ENCODE measurements at regions not wholly inside any gene's neighbourhood (a gene's known extent, or its start where the extent isn't known, plus 50 kb on each side); places are given as distances from the start of the nearest gene placed in this dataset.

DNA sequence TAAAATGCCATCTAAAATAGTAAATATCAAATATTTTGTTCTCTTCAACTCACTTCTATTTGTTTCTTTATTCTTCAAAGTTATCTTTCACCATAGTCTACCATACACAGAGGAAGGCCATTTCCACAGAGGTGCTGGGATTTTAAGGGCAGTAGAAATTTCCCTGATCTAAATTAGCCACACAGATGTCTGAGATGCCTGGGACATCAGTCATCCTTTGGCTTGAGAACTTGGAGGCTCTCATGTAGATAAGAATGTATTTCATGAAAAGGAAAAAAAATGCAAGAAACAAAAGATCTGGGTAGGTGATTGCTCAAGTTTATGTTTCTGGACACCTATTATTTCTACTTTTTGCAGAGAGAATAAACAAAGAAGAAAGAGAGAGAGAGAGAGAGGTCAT, 1008.2 kb downstream of the NLGN4X start:
- TF ChIP-seq POLR2A (IDR thresholded peaks at IDR 0.05) (no peak), POLR2AphosphoS5 (IDR thresholded peaks at IDR 0.05) (no peak), EP300 (IDR thresholded peaks at IDR 0.05) (no peak)
- TF ChIP-seq, protein P1, sequence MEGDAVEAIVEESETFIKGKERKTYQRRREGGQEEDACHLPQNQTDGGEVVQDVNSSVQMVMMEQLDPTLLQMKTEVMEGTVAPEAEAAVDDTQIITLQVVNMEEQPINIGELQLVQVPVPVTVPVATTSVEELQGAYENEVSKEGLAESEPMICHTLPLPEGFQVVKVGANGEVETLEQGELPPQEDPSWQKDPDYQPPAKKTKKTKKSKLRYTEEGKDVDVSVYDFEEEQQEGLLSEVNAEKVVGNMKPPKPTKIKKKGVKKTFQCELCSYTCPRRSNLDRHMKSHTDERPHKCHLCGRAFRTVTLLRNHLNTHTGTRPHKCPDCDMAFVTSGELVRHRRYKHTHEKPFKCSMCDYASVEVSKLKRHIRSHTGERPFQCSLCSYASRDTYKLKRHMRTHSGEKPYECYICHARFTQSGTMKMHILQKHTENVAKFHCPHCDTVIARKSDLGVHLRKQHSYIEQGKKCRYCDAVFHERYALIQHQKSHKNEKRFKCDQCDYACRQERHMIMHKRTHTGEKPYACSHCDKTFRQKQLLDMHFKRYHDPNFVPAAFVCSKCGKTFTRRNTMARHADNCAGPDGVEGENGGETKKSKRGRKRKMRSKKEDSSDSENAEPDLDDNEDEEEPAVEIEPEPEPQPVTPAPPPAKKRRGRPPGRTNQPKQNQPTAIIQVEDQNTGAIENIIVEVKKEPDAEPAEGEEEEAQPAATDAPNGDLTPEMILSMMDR (IDR thresholded peaks at IDR 0.05) = no peak
- Histone ChIP-seq H3K36me3 (no peaks in the 10 kb centered on the region), H3K27me3 (no peaks in the 10 kb centered on the region), H3K4me3 (no peak overlapping the region), H3K9me3 (no peaks in the 10 kb centered on the region), H3K27ac (no peak overlapping the region), H3K4me1 (no peaks in the 10 kb centered on the region)
- intact Hi-C loops (cut with DNase I) = no loop called here
- no peak for DNase-seq

DNA sequence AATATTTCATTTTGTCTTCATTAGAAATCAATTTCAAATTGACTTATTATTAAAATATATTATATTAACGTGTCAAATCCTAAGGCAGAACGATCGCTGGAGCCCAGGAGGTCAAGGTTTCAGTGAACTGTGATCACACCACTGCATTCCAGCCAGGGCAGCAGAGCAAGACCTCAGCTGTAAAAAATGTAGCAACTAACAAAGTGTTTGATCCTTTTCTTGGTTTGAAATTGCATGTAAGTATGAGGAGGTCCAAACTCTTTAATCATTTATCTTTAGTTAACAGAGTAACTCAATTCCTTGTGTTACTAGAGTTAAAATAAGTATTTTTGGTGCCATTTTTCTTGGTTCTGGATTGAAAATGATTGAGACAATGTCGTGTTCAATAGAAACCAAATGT, 1033.9 kb downstream of the NLGN4X start:
- H3K27ac ChIP-seq = no peak overlapping the region
- DNase-seq = no peak
- H3K4me3 ChIP-seq = no peak overlapping the region
- TF ChIP-seq POLR2AphosphoS5 (IDR thresholded peaks at IDR 0.05) (no peak), POLR2A (IDR thresholded peaks at IDR 0.05) (no peak), EP300 (IDR thresholded peaks at IDR 0.05) (no peak)
- TF ChIP-seq, protein P1 (IDR thresholded peaks at IDR 0.05) = no peak
- H3K27me3 ChIP-seq = no peaks in the 10 kb centered on the region
- WGBS, 2 donors = 39 to 78% methylated on average over 4 of the region's 4 CpGs
- H3K4me1 ChIP-seq = no peaks in the 10 kb centered on the region
- no peaks in the 10 kb centered on the region for H3K36me3 ChIP-seq
- H3K9me3 ChIP-seq = no peaks in the 10 kb centered on the region
- intact Hi-C loops (cut with DNase I) = no loop called here

DNA sequence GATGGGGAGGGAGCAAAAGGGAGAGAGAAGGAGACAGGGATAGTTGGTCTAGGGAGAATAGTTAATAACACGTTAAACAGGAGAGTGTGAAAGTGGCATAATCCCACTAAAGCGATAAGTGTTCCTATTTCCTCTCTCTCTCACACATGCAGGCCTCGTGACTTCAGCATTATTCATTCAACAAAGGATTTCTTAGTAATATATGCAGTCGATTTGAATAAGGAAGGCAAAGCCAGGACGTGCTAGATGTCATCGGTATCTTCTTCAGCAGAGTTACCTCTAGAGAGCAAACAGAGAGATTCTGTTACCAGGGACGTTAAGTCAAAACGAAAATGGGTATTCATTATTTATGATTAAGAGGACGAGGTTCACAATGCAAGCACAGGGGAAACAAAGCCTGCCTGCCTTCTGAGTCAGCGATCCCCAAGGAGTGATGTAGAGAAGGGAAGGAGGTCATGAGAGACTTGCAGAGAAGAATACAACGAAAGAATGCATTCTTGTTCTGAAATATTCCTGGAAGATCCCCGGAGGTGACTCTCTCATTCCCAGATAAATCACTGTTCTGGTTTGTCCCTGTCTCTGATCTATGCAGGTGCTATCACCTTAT, 1048.4 kb downstream of the NLGN4X start:
- no peak for DNase-seq
- 68 to 74% methylated on average over 12 of the region's 12 CpGs for WGBS, 2 donors
- Histone ChIP-seq H3K4me1 (no peaks in the 10 kb centered on the region), H3K36me3 (no peaks in the 10 kb centered on the region), H3K9me3 (no peaks in the 10 kb centered on the region), H3K27ac (no peak overlapping the region), H3K27me3 (no peaks in the 10 kb centered on the region), H3K4me3 (no peak overlapping the region)
- intact Hi-C loops (cut with DNase I) = no loop called here
- TF ChIP-seq, protein P1 (IDR thresholded peaks at IDR 0.05) = no peak
- no peak for TF ChIP-seq EP300 (IDR thresholded peaks at IDR 0.05)
- no peak for TF ChIP-seq POLR2AphosphoS5 (IDR thresholded peaks at IDR 0.05)
- TF ChIP-seq POLR2A (IDR thresholded peaks at IDR 0.05) = no peak

DNA sequence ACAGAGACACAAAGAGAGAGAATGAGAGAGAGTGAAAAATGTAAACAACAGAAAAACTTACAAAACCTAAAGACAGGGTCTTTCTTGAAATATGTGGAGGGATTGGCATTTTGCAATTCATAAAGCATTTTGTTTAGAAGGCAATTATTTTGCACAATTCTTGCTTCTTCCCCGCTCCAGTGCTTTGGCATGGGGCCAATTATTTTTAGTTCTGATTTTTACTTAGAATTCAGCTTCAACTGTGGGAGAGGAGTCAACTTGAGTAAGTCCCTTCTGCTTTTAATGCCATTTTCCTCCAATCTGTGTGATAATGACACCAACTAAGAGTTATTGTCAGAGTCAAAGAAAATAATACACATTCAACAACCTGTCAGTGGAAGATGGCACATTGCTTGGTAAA, 1051.9 kb downstream of the NLGN4X start:
- no peaks in the 10 kb centered on the region for H3K4me1 ChIP-seq
- TF ChIP-seq, protein P1 (IDR thresholded peaks at IDR 0.05) = no peak
- no peak for TF ChIP-seq EP300 (IDR thresholded peaks at IDR 0.05)
- no peak for TF ChIP-seq POLR2A (IDR thresholded peaks at IDR 0.05)
- no peak for TF ChIP-seq POLR2AphosphoS5 (IDR thresholded peaks at IDR 0.05)
- no peak overlapping the region for H3K4me3 ChIP-seq
- no peaks in the 10 kb centered on the region for H3K36me3 ChIP-seq
- intact Hi-C loops (cut with DNase I) = no loop called here
- H3K27me3 ChIP-seq = no peaks in the 10 kb centered on the region
- no peak for DNase-seq
- no peak overlapping the region for H3K27ac ChIP-seq
- no peaks in the 10 kb centered on the region for H3K9me3 ChIP-seq
- 52 to 64% methylated on average over 1 of the region's 1 CpG for WGBS, 2 donors

DNA sequence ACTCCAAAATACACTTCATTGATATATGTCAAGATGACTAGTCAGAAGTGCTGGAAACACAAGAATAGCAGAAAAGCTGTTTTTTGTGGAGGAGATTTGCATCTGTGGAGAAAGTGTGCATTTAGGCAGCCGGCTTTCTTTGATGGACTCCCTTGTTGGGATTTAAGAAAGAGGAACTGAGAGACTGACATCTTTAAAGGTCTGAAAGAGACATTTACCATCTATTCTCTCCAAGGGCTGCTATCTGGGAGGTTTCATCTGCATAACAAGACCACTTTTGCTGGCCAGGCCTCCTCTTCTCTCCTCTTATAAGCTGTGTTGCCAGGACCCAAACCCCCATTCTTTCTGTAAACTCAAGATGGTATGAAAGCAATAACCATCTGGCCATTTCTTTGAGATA, 1065.0 kb downstream of the NLGN4X start:
- Histone ChIP-seq H3K4me3 (no peak overlapping the region), H3K4me1 (no peaks in the 10 kb centered on the region), H3K27me3 (no peaks in the 10 kb centered on the region), H3K27ac (no peak overlapping the region), H3K9me3 (no peaks in the 10 kb centered on the region), H3K36me3 (no peaks in the 10 kb centered on the region)
- WGBS, 2 donors = 84 to 97% methylated on average over 1 of the region's 1 CpG
- intact Hi-C loops (cut with DNase I) = no loop called here
- TF ChIP-seq POLR2A (IDR thresholded peaks at IDR 0.05) = no peak
- TF ChIP-seq, protein P1 (IDR thresholded peaks at IDR 0.05) = no peak
- TF ChIP-seq EP300 (IDR thresholded peaks at IDR 0.05) = no peak
- no peak for TF ChIP-seq POLR2AphosphoS5 (IDR thresholded peaks at IDR 0.05)
- no peak for DNase-seq

Measured in sigmoid colon (tissue), 6 donors.